WI38 (cell line): ENCODE measurements at regions not wholly inside any gene's neighbourhood (a gene's known extent, or its start where the extent isn't known, plus 50 kb on each side); places are given as distances from the start of the nearest gene placed in this dataset.

Source experiments
- H3K4me3 ChIP-seq: 2 replicates; pipeline ENCODE4 v1.5.1; 2011; ENCODE audit warnings: low read depth, mild to moderate bottlenecking, control low read depth, low read length
- CTCF ChIP-seq: IDR thresholded peaks from 2 replicates; pipeline ENCODE4 v1.5.1; 2012; ENCODE audit warnings: low read depth, mild to moderate bottlenecking, control low read depth, low read length

DNA sequence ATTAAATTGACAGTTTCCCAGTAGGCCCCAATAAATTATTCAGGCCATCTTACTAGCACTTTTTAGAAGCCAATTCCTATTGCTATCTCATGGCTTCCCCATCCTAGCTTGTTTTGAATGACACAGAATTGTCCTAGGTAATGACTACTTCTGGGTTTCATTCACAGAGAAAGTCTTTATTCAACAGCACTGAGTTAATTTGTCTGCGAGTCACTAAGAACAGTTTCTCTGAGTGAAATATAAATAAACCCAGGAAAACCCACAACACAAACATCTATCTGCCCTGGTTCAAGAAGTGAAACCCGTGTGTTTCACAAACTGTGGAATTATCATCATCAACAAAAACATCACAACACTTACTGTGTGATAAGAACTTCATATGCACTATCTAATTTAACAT is 1366.8 kb downstream of the EPHA7 start:
- no peak for TF ChIP-seq CTCF
- no peak overlapping the region for H3K4me3 ChIP-seq

GRCh38 chr6:92050216-92050615 is 1369.1 kb downstream of the EPHA7 start:
- TF ChIP-seq CTCF, result no peak
- no peak overlapping the region for H3K4me3 ChIP-seq

DNA sequence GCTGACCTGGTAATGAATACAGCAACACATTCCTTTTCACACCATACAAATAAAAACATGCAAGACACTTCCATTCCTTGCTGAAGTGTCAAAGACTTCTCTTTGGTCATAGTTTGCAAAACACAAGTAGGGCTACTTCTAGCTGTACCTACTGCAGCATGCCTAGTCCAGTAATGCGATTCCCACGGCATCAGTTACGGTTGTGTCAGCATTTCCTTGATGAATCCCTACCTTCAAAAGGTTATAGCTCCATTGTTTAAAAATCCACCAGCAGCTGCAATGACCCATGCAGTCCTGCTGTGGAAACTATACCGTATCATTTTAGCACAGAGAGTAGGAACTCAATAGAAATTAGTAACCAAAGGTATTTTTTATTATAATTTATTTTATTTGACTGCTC is 1371.5 kb downstream of the EPHA7 start:
- TF ChIP-seq CTCF, result no peak
- H3K4me3 ChIP-seq, result no peak overlapping the region

GRCh38 chr6:92047152-92047850 is 1372.1 kb downstream of the EPHA7 start:
- no peak overlapping the region for H3K4me3 ChIP-seq
- no peak for TF ChIP-seq CTCF

DNA sequence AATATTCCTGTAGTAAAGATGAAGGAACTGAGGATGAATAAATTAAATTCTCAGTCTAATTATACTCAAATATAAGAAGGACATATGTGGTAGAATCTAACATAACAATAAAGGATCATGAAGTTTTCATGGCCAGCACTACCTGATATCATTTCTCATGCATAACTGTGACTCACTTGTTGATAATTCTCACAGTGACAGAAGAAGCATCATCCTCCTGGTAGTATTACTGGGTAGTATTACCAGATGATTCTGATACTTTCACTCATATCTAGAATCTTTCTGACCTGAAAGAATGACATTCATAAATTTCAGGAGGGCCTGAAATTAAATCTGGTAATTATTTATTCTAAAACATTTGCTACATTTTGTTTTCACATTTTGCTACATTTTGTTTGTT is 1375.0 kb downstream of the EPHA7 start:
- no peak overlapping the region for H3K4me3 ChIP-seq
- no peak for TF ChIP-seq CTCF

DNA sequence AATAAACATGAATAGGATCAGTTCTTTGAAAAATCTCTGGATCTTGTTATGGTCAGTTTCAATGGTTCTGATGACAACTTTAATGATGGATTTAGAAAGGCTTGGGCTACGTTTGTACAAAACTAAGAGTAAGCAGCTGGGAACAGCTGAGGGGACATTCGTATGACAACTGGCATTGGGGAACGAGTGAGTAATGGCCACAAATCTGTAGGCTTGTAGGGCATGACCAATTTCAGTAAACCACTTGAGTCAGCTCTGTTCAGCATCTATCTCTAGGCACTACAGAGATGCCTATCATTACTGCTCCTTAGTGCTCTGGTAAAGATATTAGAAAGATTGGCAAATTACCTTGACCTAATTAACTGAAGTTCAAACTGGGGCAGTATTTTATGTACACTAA is 1375.6 kb downstream of the EPHA7 start:
- TF ChIP-seq CTCF, result no peak
- H3K4me3 ChIP-seq, result no peak overlapping the region

DNA sequence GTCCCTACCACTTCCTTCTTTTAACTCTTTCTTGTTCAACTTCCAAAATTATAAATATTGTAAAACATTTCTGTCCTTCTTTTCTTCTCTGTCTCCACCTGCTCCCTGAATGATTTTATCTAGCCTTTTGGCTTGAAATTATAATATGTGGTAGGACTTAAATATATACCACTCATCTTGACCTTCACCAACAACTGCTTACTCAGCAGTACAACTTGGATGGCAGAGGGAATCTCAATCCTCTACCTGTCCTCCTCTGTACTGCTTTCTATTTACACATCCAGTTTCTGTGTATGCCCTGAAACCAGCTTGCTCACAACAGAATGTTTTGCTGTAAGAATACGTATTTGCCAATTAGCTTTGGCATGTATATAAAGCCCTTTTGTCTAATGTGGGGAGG is 1392.5 kb downstream of the EPHA7 start:
- H3K4me3 ChIP-seq, result no peak overlapping the region
- no peak for TF ChIP-seq CTCF
